IMR-90 (cell line): ENCODE measurements at regions not wholly inside any gene's neighbourhood (a gene's known extent, or its start where the extent isn't known, plus 50 kb on each side); places are given as distances from the start of the nearest gene placed in this dataset.

ENCODE experiments used
- ATAC-seq: fragments of 200-7000 bp; cut with Tn5 transposase; 2 replicates; pipeline ENCODE4 v1.9.1; 2020; ENCODE audit warnings: low read depth, mild to moderate bottlenecking, moderate library complexity
- BruUV-seq: library from RNA; stranded (reverse); fragments of 400-500 nt; replicated peaks from 2 replicates; lab custom pipeline; 2021; lab: Mats Ljungman, UMichigan
- CTCF ChIA-PET: fragments of 300-600 bp; formaldehyde crosslinking; extraction: SDS; loops from one replicate; lab custom pipeline; 2021; ENCODE audit warnings: antibody characterized with exemption; lab: Yijun Ruan, JAX
- POLR2A ChIA-PET: fragments of 300-600 bp; sonication (Branson Sonifier 250); formaldehyde crosslinking; loops from one replicate; lab custom pipeline; 2022; ENCODE audit warnings: antibody characterized with exemption; ENCODE audit not compliant: unreplicated experiment; lab: Charles Lee
- DNase-seq: peaks from one replicate; pipeline ENCODE4 v3.0.0; 2013
- H2AFZ ChIP-seq: replicated peaks from 2 replicates; pipeline ENCODE3; 2013; ENCODE audit warnings: low read length, mild to moderate bottlenecking; ENCODE audit not compliant: poor library complexity
- H2AK5ac ChIP-seq: 2 replicates; pipeline ENCODE4 v1.6.1; 2013; ENCODE audit warnings: low read depth, low read length, inconsistent platforms
- H2AK9ac ChIP-seq: replicated peaks from 2 replicates; pipeline ENCODE3; 2013; ENCODE audit warnings: mild to moderate bottlenecking, low read depth, low read length, moderate library complexity; ENCODE audit not compliant: poor library complexity
- H2BK120ac ChIP-seq: 2 replicates; pipeline ENCODE4 v1.6.1; 2013; ENCODE audit warnings: low read depth, low read length, inconsistent platforms
- H2BK15ac ChIP-seq: 3 replicates; pipeline ENCODE4 v1.6.1; 2013; ENCODE audit warnings: low read depth, low read length, inconsistent platforms
- H2BK20ac ChIP-seq: 2 replicates; pipeline ENCODE4 v1.6.1; 2013; ENCODE audit warnings: low read depth, mild to moderate bottlenecking, inconsistent platforms, low read length, moderate library complexity
- H2BK5ac ChIP-seq: 2 replicates; pipeline ENCODE4 v1.6.1; 2013; ENCODE audit warnings: mild to moderate bottlenecking, low read depth, low read length, inconsistent platforms; ENCODE audit not compliant: poor library complexity, severe bottlenecking
- H3K14ac ChIP-seq: replicated peaks from 2 replicates; pipeline ENCODE4 v1.6.1; 2013; ENCODE audit warnings: low read depth, low read length, inconsistent platforms
- H3K18ac ChIP-seq: 2 replicates; pipeline ENCODE4 v1.6.1; 2013; ENCODE audit warnings: low read depth, low read length, control low read depth
- H3K23ac ChIP-seq: 2 replicates; pipeline ENCODE4 v1.6.1; 2013; ENCODE audit warnings: low read depth, low read length, inconsistent platforms
- H3K27ac ChIP-seq: 2 replicates; pipeline ENCODE4 v1.5.1; 2013; ENCODE audit warnings: mild to moderate bottlenecking, control low read depth, low read length; ENCODE audit not compliant: insufficient read depth
- H3K27me3 ChIP-seq: 2 replicates; pipeline ENCODE4 v1.6.1; 2013; ENCODE audit warnings: low read length; ENCODE audit not compliant: control insufficient read depth, insufficient read depth
- H3K36me3 ChIP-seq: 2 replicates; pipeline ENCODE4 v1.6.1; 2013; ENCODE audit warnings: low read length, mixed read lengths; ENCODE audit not compliant: control insufficient read depth, insufficient read depth
- H3K4ac ChIP-seq: 2 replicates; pipeline ENCODE4 v1.6.1; 2013; ENCODE audit warnings: low read depth, low read length, inconsistent platforms
- H3K4me1 ChIP-seq: 2 replicates; pipeline ENCODE4 v1.6.1; 2013; ENCODE audit warnings: low read length, mixed read lengths; ENCODE audit not compliant: control insufficient read depth, insufficient read depth
- H3K4me2 ChIP-seq: 2 replicates; pipeline ENCODE4 v1.6.1; 2013; ENCODE audit warnings: low read depth, mild to moderate bottlenecking, control low read depth, low read length, moderate library complexity
- H3K4me3 ChIP-seq: 2 replicates; pipeline ENCODE4 v1.5.1; 2013; ENCODE audit warnings: low read depth, mild to moderate bottlenecking, control low read depth, low read length, moderate library complexity; ENCODE audit not compliant: insufficient read depth
- H3K56ac ChIP-seq: 2 replicates; pipeline ENCODE4 v1.6.1; 2013; ENCODE audit warnings: low read length, inconsistent platforms; ENCODE audit not compliant: insufficient read depth; ENCODE audit errors: extremely low read depth
- H3K79me1 ChIP-seq, 2 experiments: 2 replicates each; pipeline ENCODE4 v1.6.1; 2013; ENCODE audit warnings: low read length in 2 of 2, inconsistent platforms in 1 of 2, low read depth in 1 of 2
- H3K9ac ChIP-seq: 2 replicates; pipeline ENCODE4 v1.6.1; 2013; ENCODE audit warnings: low read depth, low read length, control low read depth
- H3K9me1 ChIP-seq: 2 replicates; pipeline ENCODE4 v1.6.1; 2013; ENCODE audit warnings: low read length, inconsistent platforms; ENCODE audit not compliant: insufficient read depth
- H3K9me3 ChIP-seq: 2 replicates; pipeline ENCODE4 v1.6.1; 2013; ENCODE audit warnings: low read length; ENCODE audit not compliant: control insufficient read depth, insufficient read depth
- H4K20me1 ChIP-seq: 2 replicates; pipeline ENCODE4 v1.6.1; 2013; ENCODE audit warnings: low read length, inconsistent platforms; ENCODE audit not compliant: insufficient read depth
- H4K5ac ChIP-seq: 2 replicates; pipeline ENCODE4 v1.6.1; 2013; ENCODE audit warnings: mild to moderate bottlenecking, low read depth, low read length, control low read depth
- H4K8ac ChIP-seq, 2 experiments: 2 replicates each; pipeline ENCODE4 v1.6.1; 2013; ENCODE audit warnings: low read depth in 2 of 2, low read length in 2 of 2, control low read depth in 1 of 2, inconsistent platforms in 1 of 2
- H4K91ac ChIP-seq: 2 replicates; pipeline ENCODE4 v1.6.1; 2013; ENCODE audit warnings: low read depth, low read length, inconsistent platforms; ENCODE audit not compliant: insufficient read depth
- BHLHE40 ChIP-seq: fragments of 150-350 bp; IDR thresholded peaks from 2 replicates; pipeline ENCODE4 v1.6.1; 2016; ENCODE audit warnings: mild to moderate bottlenecking, low read depth, low read length
- FOS ChIP-seq: fragments of 150-350 bp; IDR thresholded peaks from 2 replicates; pipeline ENCODE4 v1.6.1; 2016; ENCODE audit warnings: low read depth, low read length
- MAFK ChIP-seq: IDR thresholded peaks from 2 replicates; pipeline ENCODE4 v1.6.1; 2012; ENCODE audit warnings: low read depth, low read length, improper control_type of control experiment
- MAZ ChIP-seq: IDR thresholded peaks from 2 replicates; pipeline ENCODE4 v1.6.1; 2012; ENCODE audit warnings: low read depth, mild to moderate bottlenecking, low read length, improper control_type of control experiment, moderate library complexity, borderline replicate concordance
- MXI1 ChIP-seq: IDR thresholded peaks from 2 replicates; pipeline ENCODE4 v1.6.1; 2012; ENCODE audit warnings: low read depth, mild to moderate bottlenecking, low read length, moderate library complexity, borderline replicate concordance
- NFE2L2 ChIP-seq: fragments of 150-350 bp; IDR thresholded peaks from 2 replicates; pipeline ENCODE4 v1.6.1; 2016; ENCODE audit warnings: low read depth, mild to moderate bottlenecking, low read length
- POLR2A ChIP-seq: IDR thresholded peaks from 2 replicates; pipeline ENCODE4 v1.6.1; 2012; ENCODE audit warnings: mild to moderate bottlenecking, low read depth, low read length
- RAD21 ChIP-seq: IDR thresholded peaks from 2 replicates; pipeline ENCODE4 v1.6.1; 2012; ENCODE audit warnings: low read length, improper control_type of control experiment
- RFX5 ChIP-seq: IDR thresholded peaks from 2 replicates; pipeline ENCODE4 v1.8.0; 2012; ENCODE audit warnings: low read depth, mild to moderate bottlenecking, low read length, moderate library complexity
- SMC3 ChIP-seq: fragments of 150-350 bp; IDR thresholded peaks from 2 replicates; pipeline ENCODE4 v1.6.1; 2016; ENCODE audit warnings: low read depth, mild to moderate bottlenecking, antibody characterized with exemption, low read length, moderate library complexity
- WGBS, 2 experiments: methylation state at CpG; one replicate each; pipeline versions ENCODE4 v1.1.5 to v1.1.7; 2013; ENCODE audit warnings: missing lambda C conversion rate in 2 of 2; ENCODE audit not compliant: insufficient read length in 1 of 2; ENCODE audit errors: extremely low coverage in 2 of 2; 5-methylcytosine and 5-hydroxymethylcytosine counted together
- dilution Hi-C: fragments of 300-500 bp; cut with HindIII; formaldehyde crosslinking; loops from one replicate; pipeline ENCODE4 v1.14.3; 2018; ENCODE audit warnings: low sequenced_read_pairs; ENCODE audit not compliant: unreplicated experiment
- in situ Hi-C: fragments of 300-500 bp; cut with MboI; formaldehyde crosslinking; loops from 3 replicates; pipeline ENCODE4 v1.14.3; 2019; ENCODE audit warnings: low sequenced_read_pairs, inconsistent platforms, mixed read lengths
- intact Hi-C: fragments of 100-400 bp; cut with micrococcal nuclease; formaldehyde crosslinking; loops from 2 replicates; pipeline ENCODE4 v1.10.0; 2022
- TF ChIP-seq, protein P1 (sequence below): fragments of 150-350 bp; IDR thresholded peaks from 2 replicates; pipeline ENCODE4 v1.6.1; 2016; ENCODE audit warnings: low read depth, mild to moderate bottlenecking, low read length, moderate library complexity, borderline replicate concordance
- TF ChIP-seq, protein P2 (sequence below): conservative IDR thresholded peaks from 2 replicates; pipeline ENCODE4 v1.5.1; 2012; ENCODE audit warnings: mild to moderate bottlenecking, low read depth, low read length, improper control_type of control experiment
- TF ChIP-seq, protein P3 (sequence below): fragments of 150-350 bp; IDR thresholded peaks from 2 replicates; pipeline ENCODE4 v1.6.1; 2017; ENCODE audit warnings: mild to moderate bottlenecking, antibody characterized with exemption, low read length, low read depth

GRCh38 chr14:30270200-30271161 is 288.5 kb upstream of the G2E3 start:
- Histone ChIP-seq H2BK120ac (peak overlapping the region; percentile 86), H3K14ac (peak overlapping the region; percentile 74), H2AK9ac (peak overlapping the region; percentile 18), H3K9me1 (peaks cover 11% of the 10 kb centered on the region), H2AFZ (peak overlapping the region; percentile 94), H4K20me1 (no peaks in the 10 kb centered on the region), H2BK15ac (peak overlapping the region; percentile 78), H3K9ac (peak overlapping the region; percentile 47; the same call in 1 of the 2 replicates), H3K9me3 (no peaks in the 10 kb centered on the region), H3K27ac (no peak overlapping the region), H3K79me1 (no peaks in the 10 kb centered on the region), H3K27me3 (no peaks in the 10 kb centered on the region), H3K4me3 (peak overlapping the region; percentile 41), H4K8ac (peak overlapping the region; percentile 42 to 77), H2BK5ac (peak overlapping the region; percentile 12), H3K4ac (peak overlapping the region; percentile 80), H3K36me3 (no peaks in the 10 kb centered on the region), H3K56ac (peak overlapping the region; percentile 37; the same call in 1 of the 2 replicates), H4K91ac (peak overlapping the region; percentile 69), H4K5ac (peak overlapping the region; percentile 54), H2AK5ac (peak overlapping the region; percentile 88; the same call in 1 of the 2 replicates), H2BK20ac (peak overlapping the region; percentile 86), H3K18ac (peak overlapping the region; percentile 77; the same call in 1 of the 2 replicates), H3K23ac (peak overlapping the region; percentile 80; the same call in 1 of the 2 replicates), H3K4me2 (peak overlapping the region; percentile 89), H3K4me1 (peaks cover 3% of the 10 kb centered on the region; the same call in 1 of the 2 replicates)
- CTCF ChIA-PET: interaction anchor here (0.5 to 4.7 kb wide), 26 partner anchors 10 to 1519 kb away, joined by 3 to 44 read pairs (median 4); no protein-coding TSS in a partner anchor
- BruUV-seq: no TSS peak
- dilution Hi-C loops: no loop called here
- ATAC-seq: peak; percentile 99
- 50% methylated on average over 6 of the region's 29 CpGs; no CpG with 5 or more reads in 1 of the 2 experiments for WGBS, 2 experiments
- POLR2A ChIA-PET: interaction anchor here (0.6 kb wide), 1 partner anchor 8 kb away, joined by 3 read pairs; no protein-coding TSS in a partner anchor
- DNase-seq: peak; percentile 81
- intact Hi-C loops: loop anchor here (1.0 to 5.0 kb wide), 3 partner anchors 48 to 1516 kb away; no protein-coding TSS in a partner anchor
- in situ Hi-C loops: no loop called here
- TF ChIP-seq NFE2L2 (no peak), RFX5 (no peak), BHLHE40 (no peak), MAZ (no peak), SMC3 (peak; percentile 57), MXI1 (no peak), POLR2A (no peak), FOS (no peak), MAFK (no peak), RAD21 (peak; percentile 66)
- TF ChIP-seq, protein P1, sequence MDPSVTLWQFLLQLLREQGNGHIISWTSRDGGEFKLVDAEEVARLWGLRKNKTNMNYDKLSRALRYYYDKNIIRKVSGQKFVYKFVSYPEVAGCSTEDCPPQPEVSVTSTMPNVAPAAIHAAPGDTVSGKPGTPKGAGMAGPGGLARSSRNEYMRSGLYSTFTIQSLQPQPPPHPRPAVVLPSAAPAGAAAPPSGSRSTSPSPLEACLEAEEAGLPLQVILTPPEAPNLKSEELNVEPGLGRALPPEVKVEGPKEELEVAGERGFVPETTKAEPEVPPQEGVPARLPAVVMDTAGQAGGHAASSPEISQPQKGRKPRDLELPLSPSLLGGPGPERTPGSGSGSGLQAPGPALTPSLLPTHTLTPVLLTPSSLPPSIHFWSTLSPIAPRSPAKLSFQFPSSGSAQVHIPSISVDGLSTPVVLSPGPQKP: no peak
- TF ChIP-seq, protein P2, sequence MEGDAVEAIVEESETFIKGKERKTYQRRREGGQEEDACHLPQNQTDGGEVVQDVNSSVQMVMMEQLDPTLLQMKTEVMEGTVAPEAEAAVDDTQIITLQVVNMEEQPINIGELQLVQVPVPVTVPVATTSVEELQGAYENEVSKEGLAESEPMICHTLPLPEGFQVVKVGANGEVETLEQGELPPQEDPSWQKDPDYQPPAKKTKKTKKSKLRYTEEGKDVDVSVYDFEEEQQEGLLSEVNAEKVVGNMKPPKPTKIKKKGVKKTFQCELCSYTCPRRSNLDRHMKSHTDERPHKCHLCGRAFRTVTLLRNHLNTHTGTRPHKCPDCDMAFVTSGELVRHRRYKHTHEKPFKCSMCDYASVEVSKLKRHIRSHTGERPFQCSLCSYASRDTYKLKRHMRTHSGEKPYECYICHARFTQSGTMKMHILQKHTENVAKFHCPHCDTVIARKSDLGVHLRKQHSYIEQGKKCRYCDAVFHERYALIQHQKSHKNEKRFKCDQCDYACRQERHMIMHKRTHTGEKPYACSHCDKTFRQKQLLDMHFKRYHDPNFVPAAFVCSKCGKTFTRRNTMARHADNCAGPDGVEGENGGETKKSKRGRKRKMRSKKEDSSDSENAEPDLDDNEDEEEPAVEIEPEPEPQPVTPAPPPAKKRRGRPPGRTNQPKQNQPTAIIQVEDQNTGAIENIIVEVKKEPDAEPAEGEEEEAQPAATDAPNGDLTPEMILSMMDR: peak; percentile 81
- TF ChIP-seq, protein P3, sequence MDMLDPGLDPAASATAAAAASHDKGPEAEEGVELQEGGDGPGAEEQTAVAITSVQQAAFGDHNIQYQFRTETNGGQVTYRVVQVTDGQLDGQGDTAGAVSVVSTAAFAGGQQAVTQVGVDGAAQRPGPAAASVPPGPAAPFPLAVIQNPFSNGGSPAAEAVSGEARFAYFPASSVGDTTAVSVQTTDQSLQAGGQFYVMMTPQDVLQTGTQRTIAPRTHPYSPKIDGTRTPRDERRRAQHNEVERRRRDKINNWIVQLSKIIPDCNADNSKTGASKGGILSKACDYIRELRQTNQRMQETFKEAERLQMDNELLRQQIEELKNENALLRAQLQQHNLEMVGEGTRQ: no peak
